SK-N-SH treated with all-trans-retinoic acid at 6 μM for 48 hours (cell line): ENCODE measurements at regions not wholly inside any gene's neighbourhood (a gene's known extent, or its start where the extent isn't known, plus 50 kb on each side); places are given as distances from the start of the nearest gene placed in this dataset.

Source experiments
- ATAC-seq: fragments of 200-7000 bp; cut with Tn5 transposase; 3 replicates; pipeline ENCODE4 v1.9.1; 2020; ENCODE audit warnings: mild to moderate bottlenecking, moderate library complexity
- BACH2 ChIP-seq: fragments of 250-450 bp; sonication (Bioruptor Pico); IDR thresholded peaks from 2 replicates; pipeline ENCODE4 v1.9.0; 2021; ENCODE audit warnings: mild to moderate bottlenecking, borderline replicate concordance
- CREB5 ChIP-seq: fragments of 250-450 bp; sonication (Bioruptor Pico); IDR thresholded peaks from 2 replicates; pipeline ENCODE4 v1.5.1; 2020; ENCODE audit warnings: low read depth, mild to moderate bottlenecking, moderate library complexity
- CSDC2 ChIP-seq: fragments of 250-450 bp; sonication (Bioruptor Pico); IDR thresholded peaks from 2 replicates; pipeline ENCODE4 v1.5.0; 2020; ENCODE audit warnings: mild to moderate bottlenecking, moderate library complexity
- CSRNP3 ChIP-seq: fragments of 250-450 bp; sonication (Bioruptor Pico); IDR thresholded peaks from 2 replicates; pipeline ENCODE4 v1.5.1; 2021; ENCODE audit warnings: mild to moderate bottlenecking, moderate library complexity
- ESRRG ChIP-seq: fragments of 250-450 bp; sonication (Bioruptor Pico); IDR thresholded peaks from 2 replicates; pipeline ENCODE4 v1.6.1; 2021; ENCODE audit warnings: mild to moderate bottlenecking
- GLIS3 ChIP-seq: fragments of 250-450 bp; sonication (Bioruptor Pico); IDR thresholded peaks from 2 replicates; pipeline ENCODE4 v1.5.0; 2020; ENCODE audit warnings: mild to moderate bottlenecking, moderate library complexity
- ISL1 ChIP-seq: fragments of 250-450 bp; sonication (Bioruptor Pico); IDR thresholded peaks from 2 replicates; pipeline ENCODE4 v2.1.2; 2022; ENCODE audit warnings: mild to moderate bottlenecking, moderate library complexity
- OSR1 ChIP-seq: fragments of 250-450 bp; sonication (Bioruptor Pico); IDR thresholded peaks from 2 replicates; pipeline ENCODE4 v1.8.0; 2022; ENCODE audit warnings: moderate library complexity, mild to moderate bottlenecking, inconsistent platforms
- PATZ1 ChIP-seq: fragments of 250-450 bp; sonication (Bioruptor Pico); IDR thresholded peaks from 2 replicates; pipeline ENCODE4 v1.8.0; 2020; ENCODE audit warnings: mild to moderate bottlenecking, moderate library complexity, borderline replicate concordance
- POU6F1 ChIP-seq: fragments of 250-450 bp; sonication (Bioruptor Pico); IDR thresholded peaks from 2 replicates; pipeline ENCODE4 v1.8.0; 2021; ENCODE audit warnings: low read depth, mild to moderate bottlenecking, moderate library complexity, borderline replicate concordance
- PPARA ChIP-seq: fragments of 250-450 bp; sonication (Bioruptor Pico); IDR thresholded peaks from 2 replicates; pipeline ENCODE4 v1.5.0; 2020; ENCODE audit warnings: mild to moderate bottlenecking, borderline replicate concordance
- RARB ChIP-seq: fragments of 250-450 bp; sonication (Bioruptor Pico); IDR thresholded peaks from 2 replicates; pipeline ENCODE4 v1.8.0; 2021; ENCODE audit warnings: mild to moderate bottlenecking, moderate library complexity
- SNAI2 ChIP-seq: fragments of 250-450 bp; sonication (Bioruptor Pico); IDR thresholded peaks from 2 replicates; pipeline ENCODE4 v1.5.0; 2020; ENCODE audit warnings: mild to moderate bottlenecking, moderate library complexity
- TCF4 ChIP-seq: fragments of 250-450 bp; sonication (Bioruptor Pico); IDR thresholded peaks from 2 replicates; pipeline ENCODE4 v1.8.0; 2021; ENCODE audit warnings: mild to moderate bottlenecking, moderate library complexity, borderline replicate concordance
- TOX ChIP-seq: fragments of 250-450 bp; sonication (Bioruptor Pico); IDR thresholded peaks from 2 replicates; pipeline ENCODE4 v1.8.0; 2021; ENCODE audit warnings: mild to moderate bottlenecking, moderate library complexity, borderline replicate concordance
- TSHZ2 ChIP-seq: fragments of 250-450 bp; sonication (Bioruptor Pico); IDR thresholded peaks from 2 replicates; pipeline ENCODE4 v1.5.0; 2020; ENCODE audit warnings: mild to moderate bottlenecking, moderate library complexity
- ZC3H10 ChIP-seq: fragments of 250-450 bp; sonication (Bioruptor Pico); IDR thresholded peaks from 2 replicates; pipeline ENCODE4 v1.5.1; 2021; ENCODE audit warnings: mild to moderate bottlenecking, moderate library complexity
- ZFP3 ChIP-seq: fragments of 250-450 bp; sonication (Bioruptor Pico); IDR thresholded peaks from 2 replicates; pipeline ENCODE4 v1.5.0; 2020; ENCODE audit warnings: mild to moderate bottlenecking, moderate library complexity
- ZFP30 ChIP-seq: fragments of 450-650 bp; formaldehyde crosslinking; IDR thresholded peaks from 2 replicates; pipeline ENCODE4 v1.5.0; 2022; ENCODE audit warnings: mild to moderate bottlenecking, moderate library complexity
- ZNF565 ChIP-seq: fragments of 450-650 bp; formaldehyde crosslinking; conservative IDR thresholded peaks from 2 replicates; pipeline ENCODE4 v1.5.0; 2020; ENCODE audit warnings: low read depth, mild to moderate bottlenecking, moderate library complexity
- ZNF70 ChIP-seq: fragments of 450-650 bp; formaldehyde crosslinking; IDR thresholded peaks from 2 replicates; pipeline ENCODE4 v1.5.0; 2020; ENCODE audit warnings: mild to moderate bottlenecking, moderate library complexity
- ZNF8 ChIP-seq: fragments of 450-650 bp; formaldehyde crosslinking; IDR thresholded peaks from 2 replicates; pipeline ENCODE4 v1.5.0; 2020; ENCODE audit warnings: mild to moderate bottlenecking, moderate library complexity

- TF ChIP-seq TOX (CRISPR knock-in tag) (no peak), ZFP3 (CRISPR knock-in tag) (no peak), TSHZ2 (CRISPR knock-in tag) (no peak), ZFP30 (CRISPR knock-in tag) (no peak), CREB5 (CRISPR knock-in tag) (no peak), PATZ1 (CRISPR knock-in tag) (no peak), CSDC2 (no peak), ZNF8 (CRISPR knock-in tag) (no peak), ZNF565 (CRISPR knock-in tag) (no peak), TCF4 (no peak), SNAI2 (CRISPR knock-in tag) (no peak), OSR1 (CRISPR knock-in tag) (no peak), CSRNP3 (CRISPR knock-in tag) (no peak), ZC3H10 (CRISPR knock-in tag) (no peak), GLIS3 (CRISPR knock-in tag) (no peak)
- no peak for ATAC-seq
Observed at GRCh38 chr3:27993051-27993450, 248.4 kb upstream of the CMC1 start.

GRCh38 chr3:28000608-28001007 lies 240.8 kb upstream of the CMC1 start:
- TF ChIP-seq CREB5 (CRISPR knock-in tag), result no peak
- TF ChIP-seq ZFP3 (CRISPR knock-in tag), result no peak
- TF ChIP-seq RARB (CRISPR knock-in tag), result no peak
- no peak for TF ChIP-seq CSRNP3 (CRISPR knock-in tag)
- no peak for TF ChIP-seq PATZ1 (CRISPR knock-in tag)
- no peak for TF ChIP-seq PPARA (CRISPR knock-in tag)
- no peak for TF ChIP-seq GLIS3 (CRISPR knock-in tag)
- no peak for ATAC-seq

- ATAC-seq, result no peak
- TF ChIP-seq TOX (CRISPR knock-in tag), result no peak
- no peak for TF ChIP-seq BACH2 (CRISPR knock-in tag)
- no peak for TF ChIP-seq POU6F1 (CRISPR knock-in tag)
- no peak for TF ChIP-seq ZNF8 (CRISPR knock-in tag)
- TF ChIP-seq ZNF70, result no peak
- TF ChIP-seq PPARA (CRISPR knock-in tag), result no peak
- no peak for TF ChIP-seq TCF4
- no peak for TF ChIP-seq ISL1 (CRISPR knock-in tag)
- no peak for TF ChIP-seq PATZ1 (CRISPR knock-in tag)
- no peak for TF ChIP-seq ZFP3 (CRISPR knock-in tag)
- no peak for TF ChIP-seq ESRRG
- no peak for TF ChIP-seq OSR1 (CRISPR knock-in tag)
- no peak for TF ChIP-seq SNAI2 (CRISPR knock-in tag)
Observed at GRCh38 chr3:28008235-28008634, 233.2 kb upstream of the CMC1 start.
